ENCODE measurements at regions not wholly inside any gene's neighbourhood (a gene's known extent, or its start where the extent isn't known, plus 50 kb on each side); places are given as distances from the start of the nearest gene placed in this dataset.

DNA sequence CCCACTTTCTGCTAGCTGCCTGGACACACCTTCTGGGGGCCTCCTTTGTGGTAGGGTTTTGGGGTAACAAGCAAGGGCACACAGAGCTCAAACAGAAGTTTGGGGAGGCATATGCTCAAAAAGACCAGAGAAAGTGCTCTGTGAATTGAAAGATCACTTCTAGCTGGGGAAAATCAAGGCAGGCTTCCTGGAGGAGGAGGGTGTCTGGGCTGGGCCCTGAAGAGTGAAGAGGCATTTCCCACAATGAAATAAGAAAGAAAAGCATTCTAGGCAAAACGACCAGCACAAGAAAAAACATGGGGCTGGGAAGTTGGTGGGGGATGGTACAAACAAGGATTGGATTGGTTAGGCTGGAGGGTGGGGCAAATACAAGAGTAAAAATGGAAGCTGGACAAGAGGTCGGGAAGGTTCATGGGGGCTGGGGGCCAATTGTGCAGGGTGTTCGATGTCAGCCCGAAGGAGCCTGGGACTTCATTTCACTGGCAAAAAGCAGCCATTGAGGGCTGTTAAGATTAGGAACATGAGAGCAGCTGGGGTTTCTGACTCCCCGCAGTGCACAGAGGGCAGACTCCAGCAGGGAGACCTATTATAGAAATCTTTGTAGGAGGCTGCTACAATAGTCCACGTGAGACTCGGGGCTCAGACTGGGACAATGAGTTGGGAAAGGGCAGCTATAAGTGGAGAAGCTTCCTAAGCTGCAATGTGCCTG lies 51.5 kb upstream of the CMKLR1 start:
- TF ChIP-seq, protein P1, sequence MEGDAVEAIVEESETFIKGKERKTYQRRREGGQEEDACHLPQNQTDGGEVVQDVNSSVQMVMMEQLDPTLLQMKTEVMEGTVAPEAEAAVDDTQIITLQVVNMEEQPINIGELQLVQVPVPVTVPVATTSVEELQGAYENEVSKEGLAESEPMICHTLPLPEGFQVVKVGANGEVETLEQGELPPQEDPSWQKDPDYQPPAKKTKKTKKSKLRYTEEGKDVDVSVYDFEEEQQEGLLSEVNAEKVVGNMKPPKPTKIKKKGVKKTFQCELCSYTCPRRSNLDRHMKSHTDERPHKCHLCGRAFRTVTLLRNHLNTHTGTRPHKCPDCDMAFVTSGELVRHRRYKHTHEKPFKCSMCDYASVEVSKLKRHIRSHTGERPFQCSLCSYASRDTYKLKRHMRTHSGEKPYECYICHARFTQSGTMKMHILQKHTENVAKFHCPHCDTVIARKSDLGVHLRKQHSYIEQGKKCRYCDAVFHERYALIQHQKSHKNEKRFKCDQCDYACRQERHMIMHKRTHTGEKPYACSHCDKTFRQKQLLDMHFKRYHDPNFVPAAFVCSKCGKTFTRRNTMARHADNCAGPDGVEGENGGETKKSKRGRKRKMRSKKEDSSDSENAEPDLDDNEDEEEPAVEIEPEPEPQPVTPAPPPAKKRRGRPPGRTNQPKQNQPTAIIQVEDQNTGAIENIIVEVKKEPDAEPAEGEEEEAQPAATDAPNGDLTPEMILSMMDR (IDR thresholded peaks at IDR 0.05), result no peak
- no peak for TF ChIP-seq POLR2A (IDR thresholded peaks at IDR 0.05)

Data from lower leg skin (tissue), 3 donors.